ENCODE measurements at regions not wholly inside any gene's neighbourhood (a gene's known extent, or its start where the extent isn't known, plus 50 kb on each side); places are given as distances from the start of the nearest gene placed in this dataset.

DNA sequence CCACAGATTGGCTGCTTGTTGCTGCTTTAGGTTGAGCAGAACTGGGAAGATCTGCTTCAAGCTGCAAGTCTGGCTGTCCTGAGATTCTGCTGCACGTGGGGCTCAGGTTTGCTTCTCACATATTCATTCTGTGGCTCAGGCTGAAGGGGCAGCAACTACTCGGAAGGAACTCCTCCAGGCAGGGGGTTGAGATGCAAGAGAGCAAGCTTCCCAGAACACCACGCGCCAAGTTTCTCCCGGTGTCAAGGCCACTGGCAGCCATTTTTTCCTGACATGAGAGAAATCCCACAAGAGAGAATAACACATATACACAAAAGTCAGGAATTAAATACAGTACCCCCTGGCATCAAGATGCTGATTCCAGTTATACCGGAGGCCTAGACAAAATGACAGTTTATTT is 887.6 kb upstream of the SLC10A2 start:
- H3K4me3 ChIP-seq (ENCODE audit: control insufficient read depth, low read depth, low read length) = no peak overlapping the region
- no peak for DNase-seq (ENCODE audit: low read depth)
- no peak for TF ChIP-seq CTCF (IDR thresholded peaks at IDR 0.05; ENCODE audit: control insufficient read depth, insufficient read depth, low read depth, low read length, missing control alignments)

GRCh38 chr13:103952183-103952582 is 886.0 kb upstream of the SLC10A2 start:
- H3K4me3 ChIP-seq (ENCODE audit: control insufficient read depth, low read depth, low read length) = no peak overlapping the region
- TF ChIP-seq CTCF (IDR thresholded peaks at IDR 0.05; ENCODE audit: control insufficient read depth, insufficient read depth, low read depth, low read length, missing control alignments) = no peak
- DNase-seq (ENCODE audit: low read depth) = no peak

DNA sequence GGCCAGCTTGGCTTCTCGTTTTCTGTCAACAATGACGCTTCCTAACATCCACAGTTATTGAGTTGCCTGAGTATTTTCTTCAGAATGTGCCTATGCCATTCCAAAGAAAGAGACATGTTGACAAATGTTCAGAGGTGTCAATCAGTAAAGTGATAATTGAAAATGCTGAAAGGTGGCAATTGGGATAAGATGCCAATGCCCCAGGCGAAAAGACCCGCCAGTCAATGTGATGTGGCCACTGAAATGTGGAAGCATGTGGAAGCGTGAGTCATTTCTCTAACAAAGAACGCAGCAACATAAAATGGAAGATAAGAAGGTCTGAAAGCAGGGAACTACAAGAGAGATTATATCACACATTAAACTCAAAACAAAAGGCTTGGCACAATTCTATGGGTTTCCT is 882.2 kb upstream of the SLC10A2 start:
- TF ChIP-seq CTCF (IDR thresholded peaks at IDR 0.05; ENCODE audit: control insufficient read depth, insufficient read depth, low read depth, low read length, missing control alignments) = no peak
- no peak for DNase-seq (ENCODE audit: low read depth)

GRCh38 chr13:103945836-103946235 is 879.6 kb upstream of the SLC10A2 start:
- DNase-seq (ENCODE audit: low read depth) = no peak
- no peak for TF ChIP-seq CTCF (IDR thresholded peaks at IDR 0.05; ENCODE audit: control insufficient read depth, insufficient read depth, low read depth, low read length, missing control alignments)
- H3K4me3 ChIP-seq (ENCODE audit: control insufficient read depth, low read depth, low read length) = no peak overlapping the region

More for the DNA sequence above, 882.2 kb upstream of the SLC10A2 start:
- H3K4me3 ChIP-seq (ENCODE audit: control insufficient read depth, low read depth, low read length) = no peak overlapping the region

- no peak for TF ChIP-seq CTCF (IDR thresholded peaks at IDR 0.05; ENCODE audit: control insufficient read depth, insufficient read depth, low read depth, low read length, missing control alignments)
- DNase-seq (ENCODE audit: low read depth) = no peak
These were observed 875.4 kb upstream of the SLC10A2 start for GRCh38 chr13:103941506-103942140.

DNA sequence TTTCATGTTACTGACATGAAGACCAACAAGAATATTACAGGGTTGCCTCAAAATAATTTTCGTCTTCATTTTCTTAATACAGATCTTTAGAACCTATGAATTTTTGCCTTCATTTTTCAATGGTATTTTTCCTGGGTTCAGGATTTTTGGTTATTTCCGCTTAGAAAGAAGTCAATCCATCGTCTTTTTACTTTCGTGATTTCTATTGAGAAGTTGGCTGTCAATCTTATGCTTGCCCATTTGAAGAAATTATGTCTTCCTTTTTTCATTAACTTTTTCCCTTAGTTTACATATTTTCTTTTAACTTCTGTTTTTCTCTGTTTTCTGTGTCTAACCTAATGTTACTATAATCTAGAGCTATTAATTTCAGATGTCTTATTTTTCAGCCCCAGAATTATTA is 868.9 kb upstream of the SLC10A2 start:
- DNase-seq (ENCODE audit: low read depth) = no peak
- no peak overlapping the region for H3K4me3 ChIP-seq (ENCODE audit: control insufficient read depth, low read depth, low read length)
- TF ChIP-seq CTCF (IDR thresholded peaks at IDR 0.05; ENCODE audit: control insufficient read depth, insufficient read depth, low read depth, low read length, missing control alignments) = no peak

More at GRCh38 chr13:103941506-103942140, 875.4 kb upstream of the SLC10A2 start:
- H3K4me3 ChIP-seq (ENCODE audit: control insufficient read depth, low read depth, low read length) = no peak overlapping the region

Data from AG09309 (cell line).